Transverse colon (tissue), 4 donors: ENCODE measurements at regions not wholly inside any gene's neighbourhood (a gene's known extent, or its start where the extent isn't known, plus 50 kb on each side); places are given as distances from the start of the nearest gene placed in this dataset.

ENCODE experiments used
- CTCF ChIP-seq, 5 experiments: fragments of 200-600 bp in 3 of 5; fragments of 450-650 bp in 2 of 5; sonication (generic) in 3 of 5; IDR thresholded peaks; 1 replicate in 2 of 5; 2 replicates in 3 of 5; pipeline ENCODE4 v1.5.1; 2016 to 2017; ENCODE audit warnings: antibody characterized with exemption in 5 of 5, inconsistent platforms in 3 of 5, mild to moderate bottlenecking in 2 of 5, moderate library complexity in 1 of 5
- EP300 ChIP-seq: sonication (generic); formaldehyde crosslinking; IDR thresholded peaks from one replicate; pipeline ENCODE4 v1.6.1; 2017; ENCODE audit warnings: antibody characterized with exemption, low read depth
- POLR2A ChIP-seq: fragments of 450-650 bp; IDR thresholded peaks from one replicate; pipeline ENCODE4 v1.6.1; 2016; ENCODE audit warnings: antibody characterized with exemption, mild to moderate bottlenecking, moderate library complexity
- POLR2AphosphoS5 ChIP-seq, 3 donors: sonication (generic); formaldehyde crosslinking; IDR thresholded peaks; one replicate each; pipeline ENCODE4 v1.6.1; 2016; ENCODE audit warnings: antibody characterized with exemption in 3 of 3

- TF ChIP-seq CTCF (IDR thresholded peaks at IDR 0.05) (no peak), POLR2A (no peak), POLR2AphosphoS5 (IDR thresholded peaks at IDR 0.05) (no peak), EP300 (no peak)
Observed at GRCh38 chr4:36915717-36916116, 328.8 kb upstream of the NWD2 start.
